ENCODE measurements at regions not wholly inside any gene's neighbourhood (a gene's known extent, or its start where the extent isn't known, plus 50 kb on each side); places are given as distances from the start of the nearest gene placed in this dataset.

- no peak for DNase-seq (ENCODE audit: low spot score)
Measured at GRCh38 chr19:31706691-31707620, 357.7 kb upstream of the TSHZ3 start.

- DNase-seq (ENCODE audit: low spot score) = no peak
Measured at GRCh38 chr19:31708520-31708919, 359.3 kb upstream of the TSHZ3 start.

- no peak for DNase-seq (ENCODE audit: low spot score)
Measured at GRCh38 chr19:31709476-31709875, 360.2 kb upstream of the TSHZ3 start.

GRCh38 chr19:31715249-31715945, 366.2 kb upstream of the TSHZ3 start:
- no peak for DNase-seq (ENCODE audit: low spot score)

- DNase-seq (ENCODE audit: low spot score) = no peak
Measured at GRCh38 chr19:31716826-31717225, 367.6 kb upstream of the TSHZ3 start.

GRCh38 chr19:31717269-31717923, 368.2 kb upstream of the TSHZ3 start:
- no peak for DNase-seq (ENCODE audit: low spot score)

GRCh38 chr19:31718032-31718431, 368.8 kb upstream of the TSHZ3 start:
- DNase-seq (ENCODE audit: low spot score) = no peak

GRCh38 chr19:31718898-31719297, 369.7 kb upstream of the TSHZ3 start:
- no peak for DNase-seq (ENCODE audit: low spot score)

- no peak for DNase-seq (ENCODE audit: low spot score)
Measured at GRCh38 chr19:31723101-31723500, 373.9 kb upstream of the TSHZ3 start.

GRCh38 chr19:31725051-31725450, 375.8 kb upstream of the TSHZ3 start:
- no peak for DNase-seq (ENCODE audit: low spot score)

GRCh38 chr19:31727536-31727935, 378.3 kb upstream of the TSHZ3 start:
- no peak for DNase-seq (ENCODE audit: low spot score)

- DNase-seq (ENCODE audit: low spot score) = no peak
Measured at GRCh38 chr19:31730270-31730669, 381.0 kb upstream of the TSHZ3 start.

- DNase-seq (ENCODE audit: low spot score) = no peak
Measured at GRCh38 chr19:31733591-31733990, 384.4 kb upstream of the TSHZ3 start.

- no peak for DNase-seq (ENCODE audit: low spot score)
Measured at GRCh38 chr19:31742249-31742648, 393.0 kb upstream of the TSHZ3 start.

- DNase-seq (ENCODE audit: low spot score) = no peak
Measured at GRCh38 chr19:31745731-31746130, 396.5 kb upstream of the TSHZ3 start.

GRCh38 chr19:31749231-31749630, 400.0 kb upstream of the TSHZ3 start:
- DNase-seq (ENCODE audit: low spot score) = no peak

- DNase-seq (ENCODE audit: low spot score) = no peak
Measured at GRCh38 chr19:31759359-31759758, 410.1 kb upstream of the TSHZ3 start.

GRCh38 chr19:31761281-31761913, 412.2 kb upstream of the TSHZ3 start:
- no peak for DNase-seq (ENCODE audit: low spot score)

- DNase-seq (ENCODE audit: low spot score) = no peak
Measured at GRCh38 chr19:31770223-31770622, 421.0 kb upstream of the TSHZ3 start.

- DNase-seq (ENCODE audit: low spot score) = no peak
Measured at GRCh38 chr19:31772915-31773314, 423.7 kb upstream of the TSHZ3 start.

- no peak for DNase-seq (ENCODE audit: low spot score)
Measured at GRCh38 chr19:31781542-31781941, 432.3 kb upstream of the TSHZ3 start.

GRCh38 chr19:31783592-31783991, 434.4 kb upstream of the TSHZ3 start:
- DNase-seq (ENCODE audit: low spot score) = no peak

Measured in ureter (tissue), 1 donor.